HCT116 (cell line): ENCODE measurements at regions not wholly inside any gene's neighbourhood (a gene's known extent, or its start where the extent isn't known, plus 50 kb on each side); places are given as distances from the start of the nearest gene placed in this dataset.

Experiments used
- ATAC-seq: fragments of 200-7000 bp; cut with Tn5 transposase; 2 replicates; pipeline ENCODE4 v1.9.1; 2020; ENCODE audit warnings: mild to moderate bottlenecking, moderate library complexity
- BruUV-seq: library from RNA; stranded (reverse); fragments of 400-500 nt; replicated peaks from 2 replicates; lab custom pipeline; 2021; lab: Mats Ljungman, UMichigan
- CTCF ChIA-PET: fragments of 300-600 bp; sonication (Branson Sonifier 250); formaldehyde crosslinking; loops from one replicate; lab custom pipeline; 2021; ENCODE audit warnings: antibody characterized with exemption; lab: Charles Lee
- POLR2A ChIA-PET: fragments of 300-600, 350-600 bp; sonication (Branson Sonifier 250); formaldehyde crosslinking; loops from one replicate; lab custom pipeline; 2021; ENCODE audit warnings: antibody characterized with exemption; lab: Charles Lee
- RAD21 ChIA-PET, 2 experiments: fragments of 300-600 bp; sonication (Branson Sonifier 250); formaldehyde crosslinking; loops; one replicate each; lab custom pipeline; 2023; ENCODE audit warnings: low total read pairs in 2 of 2; ENCODE audit not compliant: uncharacterized antibody in 2 of 2, unreplicated experiment in 2 of 2, low non-redundant PET in 1 of 2; lab: Charles Lee
- DNase-seq: peaks from one replicate; pipeline ENCODE4 v3.0.0-alpha.2; 2010; ENCODE audit warnings: low read depth, low spot score
- H2AFZ ChIP-seq: fragments of 200-600 bp; shearing (Covaris generic), sonication (generic); 2 replicates; pipeline ENCODE4 v1.6.1; 2017; ENCODE audit warnings: low read depth, mixed run types, mixed read lengths, antibody characterized with exemption, low read length; ENCODE audit not compliant: poor library complexity, severe bottlenecking
- H3K27ac ChIP-seq: 2 replicates; pipeline ENCODE4 v1.5.1; 2012; ENCODE audit warnings: low read depth, low read length
- H3K27me3 ChIP-seq: fragments of 200-600 bp; sonication (generic); 2 replicates; pipeline ENCODE4 v1.6.1; 2016; ENCODE audit warnings: mixed run types, low read length, mixed read lengths; ENCODE audit not compliant: insufficient read depth
- H3K36me3 ChIP-seq, 2 experiments: fragments of 200-500 bp in 1 of 2; fragments of 200-600 bp in 1 of 2; sonication (Bioruptor generic) in 1 of 2; sonication (generic) in 1 of 2; 2 replicates each; pipeline versions ENCODE4 v1.5.1 to v1.6.1; 2014 to 2016; ENCODE audit warnings: low read length in 2 of 2, inconsistent platforms in 1 of 2, mixed read lengths in 1 of 2, mixed run types in 1 of 2; ENCODE audit not compliant: insufficient read depth in 2 of 2, control insufficient read depth in 1 of 2
- H3K4me1 ChIP-seq, 2 experiments: fragments of 200-600 bp in 1 of 2; sonication (generic) in 1 of 2; 2 replicates each; pipeline versions ENCODE4 v1.5.1 to v1.6.1; 2012 to 2017; ENCODE audit warnings: low read length in 2 of 2, inconsistent platforms in 1 of 2, mild to moderate bottlenecking in 1 of 2, mixed read lengths in 1 of 2, mixed run types in 1 of 2, moderate library complexity in 1 of 2; ENCODE audit not compliant: insufficient read depth in 2 of 2, control insufficient read depth in 1 of 2
- H3K4me2 ChIP-seq: fragments of 200-600 bp; sonication (generic); 2 replicates; pipeline ENCODE4 v1.6.1; 2017; ENCODE audit warnings: mixed run types, low read length, mixed read lengths
- H3K4me3 ChIP-seq, 2 experiments: fragments of 200-600 bp in 1 of 2; sonication (generic) in 1 of 2; replicated peaks in 1 of 2; 2 replicates each; pipeline ENCODE4 v1.5.1; 2011 to 2016; ENCODE audit warnings: low read length in 2 of 2, control low read depth in 1 of 2, low read depth in 1 of 2, mild to moderate bottlenecking in 1 of 2, mixed read lengths in 1 of 2, mixed run types in 1 of 2
- H3K79me2 ChIP-seq: fragments of 200-600 bp; sonication (generic); 2 replicates; pipeline ENCODE4 v1.6.1; 2017; ENCODE audit warnings: mild to moderate bottlenecking, mixed run types, low read length, moderate library complexity, mixed read lengths; ENCODE audit not compliant: insufficient read depth
- H3K9ac ChIP-seq: fragments of 200-600 bp; sonication (generic); 2 replicates; pipeline ENCODE4 v1.6.1; 2016; ENCODE audit warnings: low read length, mixed read lengths
- H3K9me2 ChIP-seq: fragments of 200-600 bp; sonication (generic), shearing (Covaris generic); 2 replicates; pipeline ENCODE4 v1.6.1; 2017; ENCODE audit warnings: mixed run types, mild to moderate bottlenecking, moderate library complexity; ENCODE audit not compliant: insufficient read depth
- H3K9me3 ChIP-seq, 2 experiments: fragments of 200-500 bp in 1 of 2; fragments of 200-600 bp in 1 of 2; sonication (Bioruptor generic) in 1 of 2; sonication (generic) in 1 of 2; 2 replicates each; pipeline ENCODE4 v1.6.1; 2014 to 2017; ENCODE audit warnings: low read length in 2 of 2, mixed read lengths in 2 of 2, inconsistent platforms in 1 of 2, low read depth in 1 of 2, mild to moderate bottlenecking in 1 of 2, mixed run types in 1 of 2, moderate library complexity in 1 of 2; ENCODE audit not compliant: control insufficient read depth in 1 of 2, insufficient read depth in 1 of 2
- H4K20me1 ChIP-seq: fragments of 200-600 bp; sonication (generic), shearing (Covaris generic); 2 replicates; pipeline ENCODE4 v1.6.1; 2017; ENCODE audit warnings: mixed run types, mild to moderate bottlenecking, moderate library complexity; ENCODE audit not compliant: insufficient read depth
- CBX3 ChIP-seq: IDR thresholded peaks from 2 replicates; pipeline ENCODE4 v1.6.1; 2012; ENCODE audit warnings: low read depth
- EGR1 ChIP-seq: IDR thresholded peaks from 2 replicates; pipeline ENCODE4 v1.6.1; 2012; ENCODE audit warnings: low read depth
- EZH2 ChIP-seq: fragments of 200-600 bp; sonication (generic); IDR thresholded peaks from 2 replicates; pipeline ENCODE4 v1.6.1; 2017; ENCODE audit warnings: antibody characterized with exemption, mixed run types
- FOSL1 ChIP-seq: IDR thresholded peaks from 2 replicates; pipeline ENCODE4 v1.6.1; 2012; ENCODE audit warnings: low read depth
- POLR2AphosphoS5 ChIP-seq: IDR thresholded peaks from 2 replicates; pipeline ENCODE4 v1.6.1; 2011; ENCODE audit warnings: mild to moderate bottlenecking, low read depth, low read length, moderate library complexity
- SIN3A ChIP-seq: IDR thresholded peaks from 2 replicates; pipeline ENCODE4 v1.6.1; 2012; ENCODE audit warnings: low read depth
- SP1 ChIP-seq: IDR thresholded peaks from 2 replicates; pipeline ENCODE4 v1.6.1; 2012; ENCODE audit warnings: low read depth
- SRF ChIP-seq: IDR thresholded peaks from 2 replicates; pipeline ENCODE4 v1.6.1; 2012; ENCODE audit warnings: low read depth
- TCF7L2 ChIP-seq: IDR thresholded peaks from 2 replicates; pipeline ENCODE4 v1.7.0; 2011; ENCODE audit warnings: borderline replicate concordance, inconsistent platforms; ENCODE audit not compliant: insufficient read depth, insufficient read length; ENCODE audit errors: extremely low read depth
- ZFX ChIP-seq: fragments of 450-650 bp; IDR thresholded peaks from 2 replicates; pipeline ENCODE4 v1.6.1; 2017
- ZNF274 ChIP-seq: fragments of 200-500 bp; sonication (Bioruptor generic); IDR thresholded peaks from 2 replicates; pipeline ENCODE4 v1.6.1; 2014; ENCODE audit warnings: mild to moderate bottlenecking, low read depth, low read length, inconsistent platforms
- intact Hi-C: fragments of 100-400 bp; cut with micrococcal nuclease; formaldehyde crosslinking; loops from 2 replicates; pipeline ENCODE4 v1.10.0; 2022
- TF ChIP-seq, protein P1 (sequence below): IDR thresholded peaks from 2 replicates; pipeline ENCODE4 v1.6.1; 2012
- TF ChIP-seq, protein P2 (sequence below), 3 experiments: fragments of 200-600 bp in 1 of 3; sonication (generic) in 1 of 3; IDR thresholded peaks in 2 of 3; conservative IDR thresholded peaks in 1 of 3; 2 replicates each; pipeline ENCODE4 v1.5.1; 2012 to 2017; ENCODE audit warnings: low read depth in 2 of 3, low read length in 2 of 3, antibody characterized with exemption in 1 of 3, borderline replicate concordance in 1 of 3, control low read depth in 1 of 3, mild to moderate bottlenecking in 1 of 3, mixed read lengths in 1 of 3, mixed run types in 1 of 3, moderate library complexity in 1 of 3; ENCODE audit not compliant: insufficient read depth in 1 of 3
- TF ChIP-seq, protein P3 (sequence below): IDR thresholded peaks from 2 replicates; pipeline ENCODE4 v1.6.1; 2012

DNA sequence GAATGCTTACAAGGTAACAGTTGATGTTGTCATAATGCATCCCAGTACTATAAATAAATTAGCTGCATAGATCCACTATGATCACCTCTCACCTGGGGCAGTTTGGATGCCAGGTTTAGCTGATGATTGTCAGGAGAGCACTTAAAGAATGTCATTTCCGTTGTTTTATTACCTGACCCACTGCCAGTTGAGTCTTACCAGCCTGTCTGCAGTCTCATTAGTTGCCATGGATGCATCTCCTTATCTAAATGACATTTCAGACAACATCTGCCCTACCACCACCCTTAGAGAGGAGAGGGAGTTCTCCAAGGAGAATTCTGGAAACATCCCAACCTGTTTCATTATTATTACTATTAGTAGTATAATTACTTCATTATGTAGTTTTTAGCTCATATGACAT is 339.1 kb upstream of the API5 start:
- H4K20me1 ChIP-seq, result no peaks in the 10 kb centered on the region
- no peak overlapping the region for H3K9ac ChIP-seq
- DNase-seq, result no peak
- no peaks in the 10 kb centered on the region for H3K36me3 ChIP-seq
- ChIA-PET CTCF (no interaction called here), POLR2A (no interaction called here), RAD21 (no interaction called here)
- H3K79me2 ChIP-seq, result no peaks in the 10 kb centered on the region
- no peaks in the 10 kb centered on the region for H3K9me2 ChIP-seq
- H2AFZ ChIP-seq, result no peak overlapping the region
- no peak for ATAC-seq
- intact Hi-C loops, result no loop called here
- no peaks in the 10 kb centered on the region for H3K27me3 ChIP-seq
- no TSS peak for BruUV-seq
- no peak overlapping the region for H3K4me3 ChIP-seq
- H3K4me1 ChIP-seq, result no peaks in the 10 kb centered on the region
- TF ChIP-seq ZNF274 (no peak), EZH2 (no peak), SP1 (no peak), CBX3 (no peak), TCF7L2 (no peak), SIN3A (no peak), ZFX (no peak), SRF (no peak), FOSL1 (no peak), EGR1 (no peak), POLR2AphosphoS5 (no peak)
- TF ChIP-seq, protein P1, sequence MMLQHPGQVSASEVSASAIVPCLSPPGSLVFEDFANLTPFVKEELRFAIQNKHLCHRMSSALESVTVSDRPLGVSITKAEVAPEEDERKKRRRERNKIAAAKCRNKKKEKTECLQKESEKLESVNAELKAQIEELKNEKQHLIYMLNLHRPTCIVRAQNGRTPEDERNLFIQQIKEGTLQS, result no peak
- TF ChIP-seq, protein P2, sequence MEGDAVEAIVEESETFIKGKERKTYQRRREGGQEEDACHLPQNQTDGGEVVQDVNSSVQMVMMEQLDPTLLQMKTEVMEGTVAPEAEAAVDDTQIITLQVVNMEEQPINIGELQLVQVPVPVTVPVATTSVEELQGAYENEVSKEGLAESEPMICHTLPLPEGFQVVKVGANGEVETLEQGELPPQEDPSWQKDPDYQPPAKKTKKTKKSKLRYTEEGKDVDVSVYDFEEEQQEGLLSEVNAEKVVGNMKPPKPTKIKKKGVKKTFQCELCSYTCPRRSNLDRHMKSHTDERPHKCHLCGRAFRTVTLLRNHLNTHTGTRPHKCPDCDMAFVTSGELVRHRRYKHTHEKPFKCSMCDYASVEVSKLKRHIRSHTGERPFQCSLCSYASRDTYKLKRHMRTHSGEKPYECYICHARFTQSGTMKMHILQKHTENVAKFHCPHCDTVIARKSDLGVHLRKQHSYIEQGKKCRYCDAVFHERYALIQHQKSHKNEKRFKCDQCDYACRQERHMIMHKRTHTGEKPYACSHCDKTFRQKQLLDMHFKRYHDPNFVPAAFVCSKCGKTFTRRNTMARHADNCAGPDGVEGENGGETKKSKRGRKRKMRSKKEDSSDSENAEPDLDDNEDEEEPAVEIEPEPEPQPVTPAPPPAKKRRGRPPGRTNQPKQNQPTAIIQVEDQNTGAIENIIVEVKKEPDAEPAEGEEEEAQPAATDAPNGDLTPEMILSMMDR (IDR thresholded peaks at IDR 0.05 in 2 of 3, conservative IDR thresholded peaks at IDR 0.05 in 1 of 3; ENCODE audit: borderline replicate concordance in 1 of 3, insufficient read depth in 1 of 3, low read depth in 2 of 3, low read length in 2 of 3), result no peak
- TF ChIP-seq, protein P3, sequence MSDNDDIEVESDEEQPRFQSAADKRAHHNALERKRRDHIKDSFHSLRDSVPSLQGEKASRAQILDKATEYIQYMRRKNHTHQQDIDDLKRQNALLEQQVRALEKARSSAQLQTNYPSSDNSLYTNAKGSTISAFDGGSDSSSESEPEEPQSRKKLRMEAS, result no peak
- H3K9me3 ChIP-seq, result peaks cover 0 to 20% of the 10 kb centered on the region in 2 experiments; a peak in 2 of 4 replicates
- H3K4me2 ChIP-seq, result no peak overlapping the region
- no peak overlapping the region for H3K27ac ChIP-seq
